Mononuclear cell (primary cell): ENCODE measurements at regions not wholly inside any gene's neighbourhood (a gene's known extent, or its start where the extent isn't known, plus 50 kb on each side); places are given as distances from the start of the nearest gene placed in this dataset.

Experiments
- H3K27me3 ChIP-seq: 2 replicates; pipeline ENCODE4 v1.6.0; 2011; ENCODE audit warnings: low read length, control low read depth; ENCODE audit not compliant: insufficient read depth
- H3K4me1 ChIP-seq: 2 replicates; pipeline ENCODE4 v1.5.1; 2011; ENCODE audit warnings: mild to moderate bottlenecking, low read length, control low read depth; ENCODE audit not compliant: insufficient read depth
- H3K4me3 ChIP-seq: 2 replicates; pipeline ENCODE4 v1.5.1; 2011; ENCODE audit warnings: mild to moderate bottlenecking, low read length, moderate library complexity
- H3K9me3 ChIP-seq: 2 replicates; pipeline ENCODE4 v1.5.1; 2011; ENCODE audit warnings: low read depth, mild to moderate bottlenecking, control low read depth, low read length

DNA sequence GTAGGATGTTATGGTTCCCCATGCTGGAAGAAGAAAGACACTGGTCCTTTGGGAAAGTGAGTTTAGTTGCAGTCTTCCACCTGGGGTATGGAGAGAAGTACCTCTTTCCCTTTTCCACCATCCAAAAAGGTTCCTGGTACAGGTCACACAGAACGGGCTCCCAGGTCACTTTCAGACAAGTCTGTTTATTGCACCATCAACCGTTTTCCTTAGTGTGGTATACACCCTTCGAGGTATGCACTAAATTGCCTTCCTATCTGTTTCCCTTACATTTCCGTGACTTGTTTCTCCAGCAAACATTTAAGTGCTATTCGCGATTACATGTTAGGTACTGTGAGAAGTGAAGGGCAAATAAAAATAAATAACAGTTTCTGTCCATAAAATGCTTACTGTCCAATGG, 185.1 kb downstream of the ARL4A start:
- H3K27me3 ChIP-seq: no peaks in the 10 kb centered on the region
- H3K4me1 ChIP-seq: no peaks in the 10 kb centered on the region

DNA sequence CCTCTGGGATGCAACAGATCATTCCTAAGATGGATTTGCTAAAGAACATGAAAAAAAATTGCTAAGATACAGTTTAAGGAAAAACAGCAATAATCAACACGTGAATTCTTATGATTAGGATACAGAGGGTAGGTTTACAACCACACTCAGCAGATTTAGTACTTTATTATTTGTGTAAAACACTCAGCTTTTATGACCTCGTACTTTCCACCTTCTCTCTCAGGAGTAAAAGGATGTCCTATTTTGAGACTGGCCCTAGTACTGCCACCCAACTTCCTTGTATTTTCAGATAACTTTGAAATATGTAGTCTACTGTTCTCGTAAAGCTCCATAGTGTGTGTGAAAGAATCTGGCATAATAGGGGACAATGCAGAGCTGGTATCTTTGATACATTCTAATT, 186.1 kb downstream of the ARL4A start:
- no peaks in the 10 kb centered on the region for H3K27me3 ChIP-seq
- no peaks in the 10 kb centered on the region for H3K4me1 ChIP-seq
- no peak overlapping the region for H3K4me3 ChIP-seq
- H3K9me3 ChIP-seq: no peaks in the 10 kb centered on the region

More for the DNA sequence above, 185.1 kb downstream of the ARL4A start:
- Histone ChIP-seq H3K9me3 (no peaks in the 10 kb centered on the region), H3K4me3 (no peak overlapping the region)

DNA sequence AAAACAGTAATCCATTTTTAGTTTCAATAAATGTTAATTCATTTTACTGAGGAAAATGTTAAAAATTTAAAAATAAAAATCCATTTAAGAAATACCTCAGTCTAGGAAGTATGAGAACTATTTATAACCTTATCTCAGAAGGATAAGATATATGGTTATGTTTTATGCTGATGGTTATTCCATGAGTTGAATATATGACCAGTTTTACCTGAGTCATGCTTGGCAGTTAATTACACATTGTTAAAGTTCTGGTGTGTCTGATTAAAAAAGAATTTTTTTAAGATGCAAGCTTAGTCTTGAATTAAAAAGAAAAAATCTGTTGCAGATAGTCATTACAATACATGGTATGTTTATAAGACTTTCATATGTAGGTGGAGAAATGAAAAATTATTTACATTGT, 191.7 kb downstream of the ARL4A start:
- Histone ChIP-seq H3K9me3 (no peaks in the 10 kb centered on the region), H3K4me1 (no peaks in the 10 kb centered on the region), H3K27me3 (no peaks in the 10 kb centered on the region), H3K4me3 (no peak overlapping the region)

DNA sequence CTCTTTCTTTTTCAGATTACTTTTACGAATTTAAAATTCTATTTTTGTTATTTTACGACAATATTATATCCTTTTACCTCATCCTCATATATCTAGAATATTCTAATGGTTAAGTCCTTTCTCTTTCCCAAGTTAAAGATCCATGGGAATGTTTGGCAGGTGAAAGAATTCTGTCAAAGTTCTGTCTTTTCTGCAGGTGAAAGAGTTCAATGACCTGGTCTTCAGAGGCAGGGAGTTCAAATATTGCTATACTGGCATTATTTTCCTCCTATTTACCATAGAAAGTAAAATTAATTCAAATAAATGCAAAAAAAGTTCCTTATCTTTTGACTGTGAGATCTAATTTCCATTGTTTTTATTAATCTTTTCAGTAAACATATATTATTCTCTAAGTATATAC, 194.3 kb downstream of the ARL4A start:
- Histone ChIP-seq H3K27me3 (no peaks in the 10 kb centered on the region), H3K9me3 (no peaks in the 10 kb centered on the region), H3K4me3 (no peak overlapping the region), H3K4me1 (no peaks in the 10 kb centered on the region)

DNA sequence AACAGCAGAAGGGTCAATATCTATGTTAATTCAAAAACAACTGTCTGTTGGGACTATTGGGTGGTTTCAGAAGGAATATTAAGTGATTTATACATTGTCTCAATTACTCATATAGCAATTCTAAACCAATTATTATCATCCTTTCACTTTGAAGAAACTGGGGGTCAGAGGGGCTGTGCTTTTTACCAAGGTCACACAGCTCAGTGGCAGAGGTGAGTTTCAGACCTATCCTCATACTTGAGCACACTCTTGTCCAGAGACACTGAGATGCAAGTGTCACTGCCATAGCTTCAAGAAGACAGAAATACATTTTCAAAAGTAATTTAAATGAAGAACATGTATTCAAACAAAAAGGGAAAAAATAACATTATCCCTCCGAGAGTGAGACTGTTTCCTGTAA, 195.3 kb downstream of the ARL4A start:
- Histone ChIP-seq H3K27me3 (no peaks in the 10 kb centered on the region), H3K9me3 (no peaks in the 10 kb centered on the region), H3K4me1 (no peaks in the 10 kb centered on the region), H3K4me3 (no peak overlapping the region)

DNA sequence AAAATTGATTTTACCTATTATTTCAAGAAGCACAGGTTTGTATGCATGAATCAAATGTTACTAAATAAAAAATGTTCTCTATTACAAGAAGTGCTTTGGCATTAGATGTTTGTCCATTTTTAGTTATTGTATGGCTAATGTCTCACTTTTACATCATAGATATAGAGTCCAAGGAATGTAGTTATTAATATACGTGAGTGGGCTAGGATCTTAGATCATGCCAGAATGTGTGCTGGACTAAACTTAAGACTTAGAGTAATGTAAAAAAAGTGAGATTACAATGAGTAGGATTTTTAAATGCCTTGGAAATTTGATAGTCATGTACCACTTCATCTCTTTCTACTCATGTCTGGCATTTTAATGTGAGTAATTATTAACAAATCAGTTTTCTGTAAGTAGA, 196.6 kb downstream of the ARL4A start:
- Histone ChIP-seq H3K4me3 (no peak overlapping the region), H3K9me3 (no peaks in the 10 kb centered on the region), H3K27me3 (no peaks in the 10 kb centered on the region), H3K4me1 (no peaks in the 10 kb centered on the region)

DNA sequence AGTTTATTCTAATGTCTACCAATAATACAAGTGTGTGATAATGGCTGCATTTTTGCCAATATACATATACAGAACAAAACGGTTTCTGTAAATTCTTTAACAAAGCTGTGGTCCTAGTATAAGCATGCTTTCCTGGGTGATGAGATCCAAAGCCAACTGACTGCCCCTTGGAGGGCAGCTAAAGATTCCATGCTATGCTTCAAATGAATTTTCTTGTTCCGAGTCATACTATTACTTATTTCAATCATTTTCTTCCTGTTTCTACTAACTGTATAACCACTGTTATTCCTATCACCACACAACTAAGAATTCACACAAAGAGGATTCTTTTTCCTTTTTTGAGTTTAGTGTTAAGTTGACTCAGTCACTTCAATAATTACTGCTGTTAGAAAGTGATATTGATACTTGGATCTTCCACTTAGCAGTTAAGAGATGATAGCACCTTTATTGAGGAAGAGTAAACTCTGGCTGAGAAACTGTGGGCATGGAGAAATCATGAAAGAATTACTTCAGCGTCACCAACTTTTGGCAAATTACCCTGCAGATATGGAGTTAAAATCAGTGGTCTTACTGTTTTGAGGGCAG, 197.5 kb downstream of the ARL4A start:
- Histone ChIP-seq H3K4me1 (no peaks in the 10 kb centered on the region), H3K9me3 (no peaks in the 10 kb centered on the region), H3K4me3 (no peak overlapping the region), H3K27me3 (no peaks in the 10 kb centered on the region)

DNA sequence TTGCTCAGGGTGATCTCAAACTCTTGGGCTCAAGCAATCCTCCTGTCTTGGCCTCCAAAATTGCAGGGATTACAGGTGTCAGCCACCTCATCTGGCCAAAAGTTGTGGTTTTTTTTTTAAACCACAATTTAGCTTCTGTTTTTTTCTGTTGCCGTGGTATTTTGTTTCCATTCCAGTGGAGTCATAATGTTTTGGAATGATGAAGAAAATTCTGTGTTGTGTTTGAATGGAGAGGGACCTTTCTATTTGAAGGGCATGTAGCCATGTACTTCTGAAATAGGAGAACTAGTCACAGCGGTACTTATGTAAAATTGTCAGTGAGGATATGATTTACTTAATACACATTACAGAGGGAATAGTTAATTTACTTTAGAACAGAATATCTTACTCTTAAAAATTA, 201.3 kb downstream of the ARL4A start:
- no peaks in the 10 kb centered on the region for H3K9me3 ChIP-seq
- no peak overlapping the region for H3K4me3 ChIP-seq
- no peaks in the 10 kb centered on the region for H3K4me1 ChIP-seq
- H3K27me3 ChIP-seq: no peaks in the 10 kb centered on the region

DNA sequence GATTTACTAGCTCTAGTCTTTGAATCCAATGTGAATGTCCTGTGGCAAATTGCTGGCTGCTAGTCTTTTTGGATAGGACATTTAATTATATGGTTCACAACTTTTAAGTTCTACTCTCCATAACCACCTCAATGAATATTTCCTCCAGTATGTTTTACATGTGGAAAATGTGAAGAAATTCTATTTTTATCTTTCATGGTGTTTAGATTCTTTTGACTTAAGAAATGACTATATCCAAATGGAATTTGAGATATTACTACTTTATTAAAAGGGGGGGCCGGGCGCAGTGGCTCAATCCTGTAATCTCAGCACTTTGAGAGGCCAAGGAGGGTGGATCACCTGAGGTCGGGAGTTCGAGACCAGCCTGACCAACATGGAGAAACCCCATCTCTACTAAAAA, 202.0 kb downstream of the ARL4A start:
- Histone ChIP-seq H3K4me3 (no peak overlapping the region), H3K9me3 (no peaks in the 10 kb centered on the region), H3K27me3 (no peaks in the 10 kb centered on the region), H3K4me1 (no peaks in the 10 kb centered on the region)

DNA sequence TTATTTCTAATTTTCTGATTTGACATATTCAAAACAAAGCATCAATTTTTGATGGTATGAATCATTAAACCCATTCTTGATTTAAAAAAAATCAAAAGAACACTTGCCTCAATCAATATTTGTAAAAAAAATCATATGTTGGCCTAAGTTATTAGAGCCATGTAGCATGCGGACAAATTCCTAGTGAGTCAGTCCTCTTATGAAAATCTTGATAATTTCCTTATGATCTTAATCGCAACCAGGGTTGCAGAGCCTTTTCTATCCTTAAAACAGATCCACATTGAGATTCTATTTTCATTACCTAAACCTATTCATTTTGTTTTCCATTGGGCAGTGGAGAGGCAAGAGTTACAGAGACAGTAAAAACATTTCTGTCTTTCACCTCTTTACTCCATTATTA, 203.2 kb downstream of the ARL4A start:
- Histone ChIP-seq H3K4me3 (no peak overlapping the region), H3K9me3 (no peaks in the 10 kb centered on the region), H3K4me1 (no peaks in the 10 kb centered on the region), H3K27me3 (no peaks in the 10 kb centered on the region)

DNA sequence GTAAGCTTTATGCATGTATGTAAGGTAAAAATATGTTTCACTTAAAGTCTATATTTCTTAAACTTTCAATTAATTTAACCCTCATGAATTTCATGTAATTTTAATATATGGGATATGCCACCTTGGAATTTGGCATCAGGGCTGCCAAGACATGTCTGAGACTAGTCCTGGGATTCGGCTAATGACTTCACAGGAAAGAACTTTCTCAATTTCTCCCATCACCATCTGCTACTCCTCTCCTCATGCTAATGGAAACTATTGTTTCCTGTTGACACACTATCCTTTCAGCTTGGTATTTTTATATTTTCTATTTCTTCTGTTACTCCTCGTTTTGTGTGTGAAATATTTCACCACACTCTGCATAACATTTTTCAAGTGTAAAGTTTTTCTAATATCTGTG, 205.9 kb downstream of the ARL4A start:
- no peak overlapping the region for H3K4me3 ChIP-seq
- no peaks in the 10 kb centered on the region for H3K4me1 ChIP-seq
- H3K9me3 ChIP-seq: no peaks in the 10 kb centered on the region
- no peaks in the 10 kb centered on the region for H3K27me3 ChIP-seq

DNA sequence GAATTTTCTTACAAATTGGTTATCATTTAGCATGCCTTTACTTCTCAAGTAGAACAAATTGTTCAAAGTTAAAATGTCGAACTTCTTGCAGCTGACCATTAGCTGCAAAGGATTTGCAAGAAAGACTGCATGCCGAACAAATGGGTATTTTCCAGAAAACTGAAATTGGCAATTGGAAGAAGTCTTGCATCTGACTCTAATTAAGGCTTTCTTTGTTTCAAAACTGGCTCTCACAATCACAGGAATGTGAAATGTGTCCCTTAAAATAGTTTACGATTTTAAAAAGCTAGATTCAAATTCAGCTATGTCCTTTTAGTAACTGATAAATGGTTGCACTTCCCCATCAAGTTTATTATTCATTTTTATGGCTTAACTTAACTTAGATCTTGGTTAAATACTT, 207.9 kb downstream of the ARL4A start:
- no peaks in the 10 kb centered on the region for H3K4me1 ChIP-seq
- H3K27me3 ChIP-seq: no peaks in the 10 kb centered on the region
- H3K4me3 ChIP-seq: no peak overlapping the region
- H3K9me3 ChIP-seq: no peaks in the 10 kb centered on the region

DNA sequence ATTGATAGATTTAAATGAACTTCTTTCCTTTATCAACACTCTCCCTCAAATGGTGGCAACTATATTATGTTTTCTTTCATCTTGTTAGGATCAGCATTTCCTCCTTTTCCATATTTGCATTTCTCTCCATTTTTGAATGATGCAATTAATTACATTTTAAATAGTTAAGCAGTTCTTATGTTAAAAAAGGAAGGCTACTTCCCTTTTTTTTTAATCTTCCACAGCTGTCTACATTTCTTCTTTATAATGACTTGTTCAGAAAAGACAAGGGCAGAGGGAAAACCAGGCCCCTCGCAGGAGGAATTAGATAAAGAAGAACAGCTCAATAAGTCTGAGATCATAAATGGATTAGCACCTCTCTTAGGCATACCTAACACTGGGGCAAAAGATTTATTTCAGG, 208.9 kb downstream of the ARL4A start:
- Histone ChIP-seq H3K27me3 (no peaks in the 10 kb centered on the region), H3K9me3 (no peaks in the 10 kb centered on the region), H3K4me3 (no peak overlapping the region), H3K4me1 (no peaks in the 10 kb centered on the region)

DNA sequence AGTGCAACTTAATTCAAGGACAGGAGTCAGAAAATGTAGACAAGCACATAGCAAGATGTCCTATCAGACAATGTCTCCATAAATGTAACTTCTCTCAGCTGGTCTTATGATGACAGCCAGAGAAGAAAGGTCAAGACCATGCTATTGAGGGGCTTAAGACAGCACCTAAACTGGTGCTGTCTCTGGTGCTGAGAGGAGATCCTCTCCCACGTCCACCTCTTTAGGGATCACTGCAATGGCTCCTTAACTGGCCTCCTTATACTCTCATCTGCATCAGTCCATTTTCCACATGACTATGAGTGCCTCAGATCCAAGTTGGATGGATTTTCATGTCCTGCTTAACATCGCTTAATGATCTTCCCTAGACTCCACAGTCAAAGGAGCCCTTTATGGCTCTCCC, 210.6 kb downstream of the ARL4A start:
- H3K27me3 ChIP-seq: no peaks in the 10 kb centered on the region
- no peak overlapping the region for H3K4me3 ChIP-seq
- H3K9me3 ChIP-seq: no peaks in the 10 kb centered on the region
- H3K4me1 ChIP-seq: no peaks in the 10 kb centered on the region

DNA sequence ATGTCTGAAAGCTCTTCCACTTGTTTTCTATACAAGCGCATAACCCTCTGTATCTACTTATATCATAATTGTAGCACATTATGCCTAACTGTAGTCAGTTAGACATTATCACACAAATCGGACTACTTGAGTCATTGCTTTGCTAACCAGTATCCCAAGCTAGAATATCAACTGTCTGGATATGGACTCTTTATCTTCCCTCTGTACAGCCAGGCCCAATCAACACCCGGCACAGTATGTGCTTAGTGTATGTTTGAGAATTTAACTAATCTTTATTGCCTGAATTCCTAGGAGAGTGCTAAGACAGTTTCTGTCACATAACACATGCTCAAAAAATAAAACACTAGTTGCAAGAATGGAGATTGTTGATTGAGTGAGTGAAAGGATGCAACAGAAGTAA, 211.2 kb downstream of the ARL4A start:
- Histone ChIP-seq H3K4me3 (no peak overlapping the region), H3K27me3 (no peaks in the 10 kb centered on the region), H3K4me1 (no peaks in the 10 kb centered on the region)

DNA sequence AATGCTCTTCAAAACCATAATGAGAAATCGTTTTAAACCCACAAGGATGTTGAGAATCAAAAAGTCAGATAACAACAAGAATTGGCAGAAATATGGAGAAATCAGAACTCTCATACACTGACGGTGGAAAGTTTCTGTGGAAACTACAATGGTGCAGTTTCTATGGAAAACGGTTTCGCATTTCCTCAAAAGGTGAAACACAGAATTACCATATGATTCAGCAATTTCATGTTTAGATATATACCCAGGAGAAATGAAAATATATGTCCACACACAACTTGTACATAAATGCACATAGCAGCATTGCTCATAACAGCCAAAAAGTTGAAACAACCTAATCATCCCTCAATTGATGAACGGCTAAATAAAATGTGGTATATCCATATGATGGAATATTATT, 218.2 kb downstream of the ARL4A start:
- H3K4me1 ChIP-seq: no peaks in the 10 kb centered on the region
- H3K4me3 ChIP-seq: no peak overlapping the region
- H3K9me3 ChIP-seq: no peaks in the 10 kb centered on the region
- H3K27me3 ChIP-seq: no peaks in the 10 kb centered on the region

More for the DNA sequence above, 211.2 kb downstream of the ARL4A start:
- no peaks in the 10 kb centered on the region for H3K9me3 ChIP-seq

DNA sequence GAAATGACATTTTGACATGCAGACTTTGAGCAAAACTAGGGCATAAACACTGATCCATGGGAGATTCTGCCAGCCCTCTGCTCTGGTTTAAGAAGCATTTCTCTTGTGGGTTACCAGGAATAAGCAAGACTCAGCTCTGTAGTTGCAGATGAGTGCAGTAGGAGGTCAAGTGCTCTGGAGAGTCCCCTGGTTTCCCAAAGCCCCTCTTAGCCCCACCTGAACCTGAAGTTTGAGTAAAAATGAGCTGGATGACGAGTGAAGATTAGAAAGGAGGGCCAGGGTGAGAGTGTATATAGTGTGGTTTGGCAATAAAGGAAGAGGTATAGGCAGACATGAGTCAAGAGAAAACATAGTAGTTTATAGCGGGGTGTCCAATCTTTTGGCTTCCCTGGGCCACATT, 220.3 kb downstream of the ARL4A start:
- Histone ChIP-seq H3K27me3 (no peaks in the 10 kb centered on the region), H3K4me1 (no peaks in the 10 kb centered on the region), H3K4me3 (no peak overlapping the region), H3K9me3 (no peaks in the 10 kb centered on the region)
